ENCODE measurements at regions not wholly inside any gene's neighbourhood (a gene's known extent, or its start where the extent isn't known, plus 50 kb on each side); places are given as distances from the start of the nearest gene placed in this dataset.
A peak's percentile ranks its signal among the peaks of the same experiment; 100 is the strongest.

- Histone ChIP-seq H3K18ac (ENCODE audit: insufficient read length, low read depth, low read length) (no peak overlapping the region), H2BK5ac (ENCODE audit: insufficient read length, low read length) (no peak overlapping the region), H2AK5ac (ENCODE audit: insufficient read length, low read length) (no peak overlapping the region), H3K9me3 (ENCODE audit: control insufficient read depth, low read depth, low read length) (no peaks in the 10 kb centered on the region), H2BK12ac (ENCODE audit: insufficient read length, low read depth, low read length) (no peak overlapping the region), H2BK120ac (ENCODE audit: low read depth, low read length, poor library complexity, severe bottlenecking) (no peak overlapping the region), H3K4me1 (ENCODE audit: insufficient read depth, low read length) (no peaks in the 10 kb centered on the region), H3K27me3 (ENCODE audit: insufficient read depth, low read length) (no peaks in the 10 kb centered on the region), H3T11ph (ENCODE audit: low read length) (no peak overlapping the region), H3K23ac (ENCODE audit: insufficient read length, low read depth, low read length) (no peak overlapping the region), H3K56ac (ENCODE audit: insufficient read length, low read depth, low read length) (no peak overlapping the region), H2BK15ac (ENCODE audit: low read depth, low read length) (no peak overlapping the region), H3K14ac (ENCODE audit: insufficient read depth, low read length) (no peak overlapping the region), H3K79me2 (ENCODE audit: insufficient read depth, low read length) (no peaks in the 10 kb centered on the region), H4K20me1 (ENCODE audit: control insufficient read depth, insufficient read depth, insufficient read length) (no peaks in the 10 kb centered on the region), H4K5ac (ENCODE audit: insufficient read length, low read depth, low read length) (no peak overlapping the region), H3K4me2 (ENCODE audit: insufficient read depth, insufficient read length, low read length) (no peak overlapping the region), H3K79me1 (ENCODE audit: insufficient read depth, low read depth, low read length, poor library complexity, severe bottlenecking) (no peaks in the 10 kb centered on the region), H4K91ac (ENCODE audit: insufficient read length, low read depth, low read length) (no peak overlapping the region), H4K8ac (replicated peaks; ENCODE audit: insufficient read length, low read depth, low read length) (no peak overlapping the region), H3K23me2 (ENCODE audit: insufficient read length, low read depth, low read length, poor library complexity, severe bottlenecking) (no peaks in the 10 kb centered on the region), H3K9ac (ENCODE audit: extremely low read depth, insufficient read length, low read length) (no peak overlapping the region), H3K4ac (ENCODE audit: low read depth, low read length) (no peak overlapping the region), H2BK20ac (ENCODE audit: low read depth, low read length, poor library complexity, severe bottlenecking) (no peak overlapping the region), H3K27ac (ENCODE audit: insufficient read length, low read depth, low read length) (no peak overlapping the region), H2AFZ (ENCODE audit: low read length) (no peak overlapping the region)
- DNase-seq: no peak
- Mint-ChIP-seq H3K4me3 (no peak overlapping the region), H3K9me3 (no peaks in the 10 kb centered on the region; a peak in 2 of 5 replicates), H3K27me3 (ENCODE audit: low read depth) (peaks cover 8% of the 10 kb centered on the region), H3K36me3 (ENCODE audit: insufficient read depth in 1 of 3, low read depth in 3 of 3) (no peaks in the 10 kb centered on the region), H3K4me1 (peaks cover 4 to 17% of the 10 kb centered on the region in 2 experiments), H3K27ac (peak overlapping the region in 2 of 3 experiments; percentile 19 to 47; a peak in 3 of 7 replicates)
- TF ChIP-seq, protein P1, sequence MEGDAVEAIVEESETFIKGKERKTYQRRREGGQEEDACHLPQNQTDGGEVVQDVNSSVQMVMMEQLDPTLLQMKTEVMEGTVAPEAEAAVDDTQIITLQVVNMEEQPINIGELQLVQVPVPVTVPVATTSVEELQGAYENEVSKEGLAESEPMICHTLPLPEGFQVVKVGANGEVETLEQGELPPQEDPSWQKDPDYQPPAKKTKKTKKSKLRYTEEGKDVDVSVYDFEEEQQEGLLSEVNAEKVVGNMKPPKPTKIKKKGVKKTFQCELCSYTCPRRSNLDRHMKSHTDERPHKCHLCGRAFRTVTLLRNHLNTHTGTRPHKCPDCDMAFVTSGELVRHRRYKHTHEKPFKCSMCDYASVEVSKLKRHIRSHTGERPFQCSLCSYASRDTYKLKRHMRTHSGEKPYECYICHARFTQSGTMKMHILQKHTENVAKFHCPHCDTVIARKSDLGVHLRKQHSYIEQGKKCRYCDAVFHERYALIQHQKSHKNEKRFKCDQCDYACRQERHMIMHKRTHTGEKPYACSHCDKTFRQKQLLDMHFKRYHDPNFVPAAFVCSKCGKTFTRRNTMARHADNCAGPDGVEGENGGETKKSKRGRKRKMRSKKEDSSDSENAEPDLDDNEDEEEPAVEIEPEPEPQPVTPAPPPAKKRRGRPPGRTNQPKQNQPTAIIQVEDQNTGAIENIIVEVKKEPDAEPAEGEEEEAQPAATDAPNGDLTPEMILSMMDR (conservative IDR thresholded peaks at IDR 0.05): no peak
- WGBS (ENCODE audit: extremely low coverage, insufficient read length, low lambda C conversion rate): no CpG with 5 or more reads among the region's 9 CpGs
Measured at GRCh38 chr11:45501392-45502225, 163.8 kb downstream of the CHST1 start.

Data from H9 (cell line).